Liver (tissue), 8 donors: ENCODE measurements at regions not wholly inside any gene's neighbourhood (a gene's known extent, or its start where the extent isn't known, plus 50 kb on each side); places are given as distances from the start of the nearest gene placed in this dataset.
A peak's percentile ranks its signal among the peaks of the same experiment; 100 is the strongest.

Source experiments
- DNase-seq: peaks from one replicate; pipeline ENCODE4 v3.0.0-alpha.2; 2017; ENCODE audit warnings: low spot score
- H3K27ac ChIP-seq, 2 donors: one replicate each; pipeline ENCODE4 v1.7.0; 2013; ENCODE audit warnings: inconsistent platforms in 2 of 2, low read length in 2 of 2, control low read depth in 1 of 2, low read depth in 1 of 2, mild to moderate bottlenecking in 1 of 2
- H3K27me3 ChIP-seq, 4 donors: one replicate each; pipeline versions ENCODE4 v1.6.1 to v1.7.0; 2013; ENCODE audit warnings: low read length in 3 of 4, inconsistent platforms in 1 of 4, mild to moderate bottlenecking in 1 of 4, moderate library complexity in 1 of 4; ENCODE audit not compliant: control insufficient read depth in 4 of 4, insufficient read depth in 4 of 4
- H3K36me3 ChIP-seq, 4 donors: one replicate each; pipeline versions ENCODE4 v1.6.1 to v1.7.0; 2013; ENCODE audit warnings: low read length in 3 of 4, mild to moderate bottlenecking in 3 of 4, low read depth in 1 of 4, moderate library complexity in 1 of 4; ENCODE audit not compliant: control insufficient read depth in 4 of 4, insufficient read depth in 3 of 4
- H3K4me1 ChIP-seq, 4 donors: one replicate each; pipeline versions ENCODE4 v1.6.1 to v1.7.0; 2013; ENCODE audit warnings: low read length in 3 of 4, mild to moderate bottlenecking in 3 of 4, moderate library complexity in 1 of 4; ENCODE audit not compliant: control insufficient read depth in 4 of 4, insufficient read depth in 4 of 4
- H3K4me3 ChIP-seq, 3 donors: one replicate each; pipeline versions ENCODE4 v1.6.1 to v1.7.0; 2013; ENCODE audit warnings: low read length in 3 of 3, control low read depth in 1 of 3, low read depth in 1 of 3, mild to moderate bottlenecking in 1 of 3
- H3K9ac ChIP-seq, 2 donors: one replicate each; pipeline ENCODE4 v1.7.0; 2013; ENCODE audit warnings: low read length in 2 of 2, mild to moderate bottlenecking in 2 of 2, moderate library complexity in 2 of 2, control low read depth in 1 of 2, low read depth in 1 of 2
- H3K9me3 ChIP-seq, 4 donors: one replicate each; pipeline versions ENCODE4 v1.6.1 to v1.7.0; 2013; ENCODE audit warnings: low read length in 3 of 4; ENCODE audit not compliant: control insufficient read depth in 4 of 4
- EGR1 ChIP-seq, 2 donors: IDR thresholded peaks; 2 replicates each; pipeline ENCODE4 v1.6.1; 2016 to 2018; ENCODE audit warnings: antibody characterized with exemption in 2 of 2, low read depth in 2 of 2
- FOXA1 ChIP-seq: IDR thresholded peaks from 2 replicates; pipeline ENCODE4 v1.6.1; 2016; ENCODE audit warnings: antibody characterized with exemption
- FOXA2 ChIP-seq: IDR thresholded peaks from 2 replicates; pipeline ENCODE4 v1.6.1; 2016; ENCODE audit warnings: antibody characterized with exemption
- GABPA ChIP-seq, 2 donors: IDR thresholded peaks in 1 of 2; conservative IDR thresholded peaks in 1 of 2; 2 replicates each; pipeline ENCODE4 v1.6.1; 2016; ENCODE audit warnings: antibody characterized with exemption in 2 of 2, mild to moderate bottlenecking in 1 of 2, moderate library complexity in 1 of 2
- HNF4A ChIP-seq, 2 donors: conservative IDR thresholded peaks; 2 replicates each; pipeline ENCODE4 v1.6.1; 2016; ENCODE audit warnings: antibody characterized with exemption in 2 of 2, mild to moderate bottlenecking in 2 of 2
- HNF4G ChIP-seq: IDR thresholded peaks from 2 replicates; pipeline ENCODE4 v1.6.1; 2016; ENCODE audit warnings: antibody characterized with exemption
- JUND ChIP-seq, 2 donors: IDR thresholded peaks; 2 replicates each; pipeline ENCODE4 v1.6.1; 2016; ENCODE audit warnings: antibody characterized with exemption in 2 of 2
- NR2F2 ChIP-seq: IDR thresholded peaks from 2 replicates; pipeline ENCODE4 v1.6.1; 2016; ENCODE audit warnings: antibody characterized with exemption
- RAD21 ChIP-seq, 2 donors: IDR thresholded peaks; 2 replicates each; pipeline ENCODE4 v1.6.1; 2016; ENCODE audit warnings: antibody characterized with exemption in 2 of 2, mild to moderate bottlenecking in 2 of 2
- RXRA ChIP-seq, 2 donors: IDR thresholded peaks; 2 replicates each; pipeline ENCODE4 v1.6.1; 2017 to 2018; ENCODE audit warnings: antibody characterized with exemption in 2 of 2, mild to moderate bottlenecking in 1 of 2
- SP1 ChIP-seq: IDR thresholded peaks from 2 replicates; pipeline ENCODE4 v1.6.1; 2018; ENCODE audit warnings: antibody characterized with exemption, mild to moderate bottlenecking
- TAF1 ChIP-seq: conservative IDR thresholded peaks from 2 replicates; pipeline ENCODE4 v1.6.1; 2016; ENCODE audit warnings: antibody characterized with exemption, mild to moderate bottlenecking
- YY1 ChIP-seq: IDR thresholded peaks from 2 replicates; pipeline ENCODE4 v1.6.1; 2016; ENCODE audit warnings: antibody characterized with exemption, mild to moderate bottlenecking
- WGBS: extraction: QIAGEN DNeasy Blood & Tissue Kit; methylation state at CpG from one replicate; pipeline ENCODE4 v1.1.7; 2013; 5-methylcytosine and 5-hydroxymethylcytosine counted together
- TF ChIP-seq, protein P1 (sequence below): IDR thresholded peaks from 2 replicates; pipeline ENCODE4 v1.6.1; 2016; ENCODE audit warnings: antibody characterized with exemption, mild to moderate bottlenecking
- TF ChIP-seq, protein P2 (sequence below): IDR thresholded peaks from 2 replicates; pipeline ENCODE4 v1.6.1; 2016; ENCODE audit warnings: antibody characterized with exemption
- TF ChIP-seq, protein P3 (sequence below): fragments of 150-350 bp; IDR thresholded peaks from 2 replicates; pipeline ENCODE4 v1.5.1; 2017; ENCODE audit warnings: improper control_type of control experiment, low read depth, low read length; ENCODE audit not compliant: missing input control
- TF ChIP-seq, protein P4 (sequence below): IDR thresholded peaks from 2 replicates; pipeline ENCODE4 v1.6.1; 2016; ENCODE audit warnings: antibody characterized with exemption
- TF ChIP-seq, protein P5 (sequence below): IDR thresholded peaks from 2 replicates; pipeline ENCODE4 v1.6.1; 2016; ENCODE audit warnings: antibody characterized with exemption
- donor health status: healthy.
- donor health status: healthy.
- donor health status: healthy.
- donor health status: healthy.
- donor health status: healthy.

DNA sequence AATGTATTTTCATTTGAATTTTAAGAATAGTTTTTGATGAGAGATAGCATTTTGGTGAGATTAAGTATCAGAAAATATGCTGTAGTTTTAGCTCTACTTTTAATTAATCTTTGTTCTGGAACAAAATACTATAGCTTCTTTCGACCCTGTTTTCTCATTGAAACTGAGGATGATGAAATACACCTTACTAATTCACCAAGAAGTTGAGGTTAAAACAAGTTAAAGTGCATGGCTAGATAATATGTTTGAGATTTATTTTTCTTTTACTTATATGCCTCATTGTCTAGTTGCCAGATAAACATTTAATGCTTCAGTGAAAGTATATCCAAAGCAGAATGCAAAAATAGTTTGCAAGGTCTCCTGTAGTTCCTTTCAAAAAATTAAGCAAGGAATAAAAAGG lies 140.1 kb upstream of the KCNN2 start:
- 70% methylated on average over 1 of the region's 1 CpG for WGBS
- H3K36me3 ChIP-seq, result no peaks in the 10 kb centered on the region
- no peak for DNase-seq
- H3K9me3 ChIP-seq, result peaks cover 0 to 3% (median 0%) of the 10 kb centered on the region in 4 donors
- TF ChIP-seq HNF4A (conservative IDR thresholded peaks at IDR 0.05), result no peak
- no peak for TF ChIP-seq NR2F2
- TF ChIP-seq, protein P1, sequence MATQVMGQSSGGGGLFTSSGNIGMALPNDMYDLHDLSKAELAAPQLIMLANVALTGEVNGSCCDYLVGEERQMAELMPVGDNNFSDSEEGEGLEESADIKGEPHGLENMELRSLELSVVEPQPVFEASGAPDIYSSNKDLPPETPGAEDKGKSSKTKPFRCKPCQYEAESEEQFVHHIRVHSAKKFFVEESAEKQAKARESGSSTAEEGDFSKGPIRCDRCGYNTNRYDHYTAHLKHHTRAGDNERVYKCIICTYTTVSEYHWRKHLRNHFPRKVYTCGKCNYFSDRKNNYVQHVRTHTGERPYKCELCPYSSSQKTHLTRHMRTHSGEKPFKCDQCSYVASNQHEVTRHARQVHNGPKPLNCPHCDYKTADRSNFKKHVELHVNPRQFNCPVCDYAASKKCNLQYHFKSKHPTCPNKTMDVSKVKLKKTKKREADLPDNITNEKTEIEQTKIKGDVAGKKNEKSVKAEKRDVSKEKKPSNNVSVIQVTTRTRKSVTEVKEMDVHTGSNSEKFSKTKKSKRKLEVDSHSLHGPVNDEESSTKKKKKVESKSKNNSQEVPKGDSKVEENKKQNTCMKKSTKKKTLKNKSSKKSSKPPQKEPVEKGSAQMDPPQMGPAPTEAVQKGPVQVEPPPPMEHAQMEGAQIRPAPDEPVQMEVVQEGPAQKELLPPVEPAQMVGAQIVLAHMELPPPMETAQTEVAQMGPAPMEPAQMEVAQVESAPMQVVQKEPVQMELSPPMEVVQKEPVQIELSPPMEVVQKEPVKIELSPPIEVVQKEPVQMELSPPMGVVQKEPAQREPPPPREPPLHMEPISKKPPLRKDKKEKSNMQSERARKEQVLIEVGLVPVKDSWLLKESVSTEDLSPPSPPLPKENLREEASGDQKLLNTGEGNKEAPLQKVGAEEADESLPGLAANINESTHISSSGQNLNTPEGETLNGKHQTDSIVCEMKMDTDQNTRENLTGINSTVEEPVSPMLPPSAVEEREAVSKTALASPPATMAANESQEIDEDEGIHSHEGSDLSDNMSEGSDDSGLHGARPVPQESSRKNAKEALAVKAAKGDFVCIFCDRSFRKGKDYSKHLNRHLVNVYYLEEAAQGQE, result no peak
- no peak for TF ChIP-seq FOXA1
- no peak for TF ChIP-seq RXRA (IDR thresholded peaks at IDR 0.05)
- no peak for TF ChIP-seq EGR1 (IDR thresholded peaks at IDR 0.05; ENCODE audit: low read depth in 2 of 2)
- no peak overlapping the region for H3K27ac ChIP-seq
- no peak overlapping the region for H3K9ac ChIP-seq
- H3K27me3 ChIP-seq, result no peaks in the 10 kb centered on the region
- H3K4me1 ChIP-seq, result no peaks in the 10 kb centered on the region
- no peak overlapping the region for H3K4me3 ChIP-seq

DNA sequence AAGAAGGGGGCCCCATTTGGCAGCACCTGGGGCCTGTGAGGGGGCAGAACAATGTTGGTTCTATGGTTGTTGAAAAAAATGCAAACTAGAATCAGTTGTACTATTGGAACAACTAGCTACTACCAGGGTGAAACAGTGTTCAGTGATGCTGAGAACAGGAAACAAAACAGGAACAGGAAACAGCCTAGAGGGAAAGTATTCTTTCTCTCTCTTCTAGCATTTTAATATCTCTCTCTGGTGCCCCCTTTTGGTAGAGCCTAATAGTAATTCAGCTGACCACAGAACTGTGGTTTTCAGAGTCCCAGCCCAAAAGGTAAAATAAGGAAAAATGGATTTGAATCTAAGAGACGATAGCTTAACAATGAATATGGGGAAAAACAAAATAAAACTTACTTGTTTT lies 138.0 kb upstream of the KCNN2 start:
- Histone ChIP-seq H3K4me3 (no peak overlapping the region), H3K27ac (no peak overlapping the region), H3K9me3 (no peaks in the 10 kb centered on the region), H3K9ac (no peak overlapping the region), H3K27me3 (no peaks in the 10 kb centered on the region), H3K36me3 (no peaks in the 10 kb centered on the region), H3K4me1 (no peaks in the 10 kb centered on the region)
- DNase-seq, result no peak
- TF ChIP-seq RAD21 (IDR thresholded peaks at IDR 0.05) (peak; percentile 27 to 35), HNF4G (no peak), RXRA (IDR thresholded peaks at IDR 0.05) (no peak)
- TF ChIP-seq, protein P2, sequence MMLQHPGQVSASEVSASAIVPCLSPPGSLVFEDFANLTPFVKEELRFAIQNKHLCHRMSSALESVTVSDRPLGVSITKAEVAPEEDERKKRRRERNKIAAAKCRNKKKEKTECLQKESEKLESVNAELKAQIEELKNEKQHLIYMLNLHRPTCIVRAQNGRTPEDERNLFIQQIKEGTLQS, result no peak
- TF ChIP-seq, protein P3, sequence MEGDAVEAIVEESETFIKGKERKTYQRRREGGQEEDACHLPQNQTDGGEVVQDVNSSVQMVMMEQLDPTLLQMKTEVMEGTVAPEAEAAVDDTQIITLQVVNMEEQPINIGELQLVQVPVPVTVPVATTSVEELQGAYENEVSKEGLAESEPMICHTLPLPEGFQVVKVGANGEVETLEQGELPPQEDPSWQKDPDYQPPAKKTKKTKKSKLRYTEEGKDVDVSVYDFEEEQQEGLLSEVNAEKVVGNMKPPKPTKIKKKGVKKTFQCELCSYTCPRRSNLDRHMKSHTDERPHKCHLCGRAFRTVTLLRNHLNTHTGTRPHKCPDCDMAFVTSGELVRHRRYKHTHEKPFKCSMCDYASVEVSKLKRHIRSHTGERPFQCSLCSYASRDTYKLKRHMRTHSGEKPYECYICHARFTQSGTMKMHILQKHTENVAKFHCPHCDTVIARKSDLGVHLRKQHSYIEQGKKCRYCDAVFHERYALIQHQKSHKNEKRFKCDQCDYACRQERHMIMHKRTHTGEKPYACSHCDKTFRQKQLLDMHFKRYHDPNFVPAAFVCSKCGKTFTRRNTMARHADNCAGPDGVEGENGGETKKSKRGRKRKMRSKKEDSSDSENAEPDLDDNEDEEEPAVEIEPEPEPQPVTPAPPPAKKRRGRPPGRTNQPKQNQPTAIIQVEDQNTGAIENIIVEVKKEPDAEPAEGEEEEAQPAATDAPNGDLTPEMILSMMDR, result peak; percentile 35
- WGBS, result 82% methylated on average over 1 of the region's 1 CpG

DNA sequence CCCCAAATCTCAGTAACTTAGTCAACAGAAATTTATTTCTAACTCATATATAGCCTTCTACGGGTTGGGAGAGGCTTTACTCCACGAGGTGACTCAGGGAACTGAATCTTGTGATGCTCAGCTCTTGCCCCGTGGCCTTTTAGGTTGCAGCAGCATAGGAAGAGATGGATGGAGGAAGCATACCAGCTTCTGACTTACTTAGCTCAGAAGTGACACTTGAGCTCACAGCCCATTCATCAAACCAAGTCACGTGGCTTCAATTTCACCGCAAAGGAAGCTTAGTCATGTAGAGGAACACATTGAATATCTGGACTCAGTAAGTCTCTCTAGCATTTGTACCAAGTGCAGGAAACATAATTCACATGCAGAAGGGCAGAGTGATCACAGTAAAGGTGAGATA lies 124.1 kb upstream of the KCNN2 start:
- Histone ChIP-seq H3K27ac (no peak overlapping the region), H3K9me3 (no peaks in the 10 kb centered on the region), H3K4me3 (no peak overlapping the region), H3K36me3 (no peaks in the 10 kb centered on the region), H3K4me1 (no peaks in the 10 kb centered on the region), H3K27me3 (no peaks in the 10 kb centered on the region), H3K9ac (no peak overlapping the region)
- WGBS, result 66% methylated on average over 5 of the region's 5 CpGs
- DNase-seq, result no peak
- TF ChIP-seq FOXA2 (no peak), RXRA (IDR thresholded peaks at IDR 0.05) (no peak), NR2F2 (no peak), RAD21 (IDR thresholded peaks at IDR 0.05) (no peak), YY1 (no peak), JUND (IDR thresholded peaks at IDR 0.05) (no peak), SP1 (no peak), TAF1 (no peak), FOXA1 (no peak), GABPA (IDR thresholded peaks at IDR 0.05 in 1 of 2, conservative IDR thresholded peaks at IDR 0.05 in 1 of 2) (no peak)
- TF ChIP-seq, protein P2, result no peak
- TF ChIP-seq, protein P4, sequence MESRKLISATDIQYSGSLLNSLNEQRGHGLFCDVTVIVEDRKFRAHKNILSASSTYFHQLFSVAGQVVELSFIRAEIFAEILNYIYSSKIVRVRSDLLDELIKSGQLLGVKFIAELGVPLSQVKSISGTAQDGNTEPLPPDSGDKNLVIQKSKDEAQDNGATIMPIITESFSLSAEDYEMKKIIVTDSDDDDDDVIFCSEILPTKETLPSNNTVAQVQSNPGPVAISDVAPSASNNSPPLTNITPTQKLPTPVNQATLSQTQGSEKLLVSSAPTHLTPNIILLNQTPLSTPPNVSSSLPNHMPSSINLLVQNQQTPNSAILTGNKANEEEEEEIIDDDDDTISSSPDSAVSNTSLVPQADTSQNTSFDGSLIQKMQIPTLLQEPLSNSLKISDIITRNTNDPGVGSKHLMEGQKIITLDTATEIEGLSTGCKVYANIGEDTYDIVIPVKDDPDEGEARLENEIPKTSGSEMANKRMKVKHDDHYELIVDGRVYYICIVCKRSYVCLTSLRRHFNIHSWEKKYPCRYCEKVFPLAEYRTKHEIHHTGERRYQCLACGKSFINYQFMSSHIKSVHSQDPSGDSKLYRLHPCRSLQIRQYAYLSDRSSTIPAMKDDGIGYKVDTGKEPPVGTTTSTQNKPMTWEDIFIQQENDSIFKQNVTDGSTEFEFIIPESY, result no peak
- TF ChIP-seq, protein P5, sequence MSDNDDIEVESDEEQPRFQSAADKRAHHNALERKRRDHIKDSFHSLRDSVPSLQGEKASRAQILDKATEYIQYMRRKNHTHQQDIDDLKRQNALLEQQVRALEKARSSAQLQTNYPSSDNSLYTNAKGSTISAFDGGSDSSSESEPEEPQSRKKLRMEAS, result no peak
